Testis (tissue), 2 donors: ENCODE measurements at regions not wholly inside any gene's neighbourhood (a gene's known extent, or its start where the extent isn't known, plus 50 kb on each side); places are given as distances from the start of the nearest gene placed in this dataset.

Source experiments
- CTCF ChIP-seq, 3 experiments: fragments of 450-650 bp in 2 of 3; fragments of 200-600 bp in 1 of 3; sonication (generic) in 1 of 3; IDR thresholded peaks; one replicate each; pipeline ENCODE4 v1.5.1; 2016 to 2019; ENCODE audit warnings: antibody characterized with exemption in 3 of 3, mild to moderate bottlenecking in 2 of 3, moderate library complexity in 1 of 3
- POLR2A ChIP-seq: fragments of 450-650 bp; IDR thresholded peaks from one replicate; pipeline ENCODE4 v1.6.1; 2017; ENCODE audit warnings: antibody characterized with exemption, mild to moderate bottlenecking, moderate library complexity

GRCh38 chr1:235004840-235005391, 123.7 kb downstream of the TOMM20 start:
- no peak for TF ChIP-seq CTCF (IDR thresholded peaks at IDR 0.05)
- TF ChIP-seq POLR2A, result no peak
